Glutamatergic neuron (in vitro differentiated cells): ENCODE measurements at regions not wholly inside any gene's neighbourhood (a gene's known extent, or its start where the extent isn't known, plus 50 kb on each side); places are given as distances from the start of the nearest gene placed in this dataset.

Experiments used
- DNase-seq: peaks from one replicate; pipeline ENCODE4 v3.0.0; 2022
- H3K27ac Mint-ChIP-seq: one replicate; pipeline ENCODE4 v1.8.0; 2020; ENCODE audit warnings: mild to moderate bottlenecking, mixed read lengths, inconsistent platforms; ENCODE audit not compliant: unreplicated experiment
- H3K27me3 Mint-ChIP-seq: one replicate; pipeline ENCODE4 v1.8.0; 2020; ENCODE audit warnings: mild to moderate bottlenecking, moderate library complexity, mixed read lengths, inconsistent platforms; ENCODE audit not compliant: unreplicated experiment
- H3K36me3 Mint-ChIP-seq: one replicate; pipeline ENCODE4 v1.8.0; 2020; ENCODE audit warnings: mild to moderate bottlenecking, mixed read lengths, inconsistent platforms; ENCODE audit not compliant: unreplicated experiment
- H3K4me1 Mint-ChIP-seq: one replicate; pipeline ENCODE4 v1.8.0; 2020; ENCODE audit warnings: mild to moderate bottlenecking, low read depth, mixed read lengths, inconsistent platforms; ENCODE audit not compliant: unreplicated experiment
- H3K4me3 Mint-ChIP-seq: one replicate; pipeline ENCODE4 v1.8.0; 2020; ENCODE audit warnings: mild to moderate bottlenecking, mixed read lengths, inconsistent platforms; ENCODE audit not compliant: unreplicated experiment
- H3K9me3 Mint-ChIP-seq: one replicate; pipeline ENCODE4 v1.8.0; 2020; ENCODE audit warnings: mild to moderate bottlenecking, moderate library complexity, mixed read lengths, inconsistent platforms; ENCODE audit not compliant: unreplicated experiment
- TF ChIP-seq, protein P1 (sequence below): fragments of 200-600 bp; sonication (generic); IDR thresholded peaks from one replicate; pipeline ENCODE4 v1.5.0; 2021; ENCODE audit not compliant: partially characterized antibody, unreplicated experiment

- Mint-ChIP-seq H3K27me3 (no peaks in the 10 kb centered on the region), H3K4me1 (peaks cover 18% of the 10 kb centered on the region), H3K4me3 (no peak overlapping the region), H3K36me3 (no peaks in the 10 kb centered on the region), H3K9me3 (no peaks in the 10 kb centered on the region), H3K27ac (no peak overlapping the region)
- TF ChIP-seq, protein P1, sequence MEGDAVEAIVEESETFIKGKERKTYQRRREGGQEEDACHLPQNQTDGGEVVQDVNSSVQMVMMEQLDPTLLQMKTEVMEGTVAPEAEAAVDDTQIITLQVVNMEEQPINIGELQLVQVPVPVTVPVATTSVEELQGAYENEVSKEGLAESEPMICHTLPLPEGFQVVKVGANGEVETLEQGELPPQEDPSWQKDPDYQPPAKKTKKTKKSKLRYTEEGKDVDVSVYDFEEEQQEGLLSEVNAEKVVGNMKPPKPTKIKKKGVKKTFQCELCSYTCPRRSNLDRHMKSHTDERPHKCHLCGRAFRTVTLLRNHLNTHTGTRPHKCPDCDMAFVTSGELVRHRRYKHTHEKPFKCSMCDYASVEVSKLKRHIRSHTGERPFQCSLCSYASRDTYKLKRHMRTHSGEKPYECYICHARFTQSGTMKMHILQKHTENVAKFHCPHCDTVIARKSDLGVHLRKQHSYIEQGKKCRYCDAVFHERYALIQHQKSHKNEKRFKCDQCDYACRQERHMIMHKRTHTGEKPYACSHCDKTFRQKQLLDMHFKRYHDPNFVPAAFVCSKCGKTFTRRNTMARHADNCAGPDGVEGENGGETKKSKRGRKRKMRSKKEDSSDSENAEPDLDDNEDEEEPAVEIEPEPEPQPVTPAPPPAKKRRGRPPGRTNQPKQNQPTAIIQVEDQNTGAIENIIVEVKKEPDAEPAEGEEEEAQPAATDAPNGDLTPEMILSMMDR = no peak
- DNase-seq = no peak
Measured at GRCh38 chr13:107807306-107808073, 407.8 kb downstream of the LIG4 start.

- peaks cover 22% of the 10 kb centered on the region for H3K4me1 Mint-ChIP-seq
- no peak overlapping the region for H3K4me3 Mint-ChIP-seq
- no peak for DNase-seq
- TF ChIP-seq, protein P1 = no peak
- no peak overlapping the region for H3K27ac Mint-ChIP-seq
- H3K9me3 Mint-ChIP-seq = no peaks in the 10 kb centered on the region
- H3K36me3 Mint-ChIP-seq = no peaks in the 10 kb centered on the region
- H3K27me3 Mint-ChIP-seq = peaks cover 1% of the 10 kb centered on the region
Measured at GRCh38 chr13:107806726-107807125, 408.6 kb downstream of the LIG4 start.

- no peak overlapping the region for H3K4me3 Mint-ChIP-seq
- H3K4me1 Mint-ChIP-seq = peaks cover 33% of the 10 kb centered on the region
- peaks cover 2% of the 10 kb centered on the region for H3K27me3 Mint-ChIP-seq
- no peaks in the 10 kb centered on the region for H3K36me3 Mint-ChIP-seq
- TF ChIP-seq, protein P1 = no peak
- no peak overlapping the region for H3K27ac Mint-ChIP-seq
- no peak for DNase-seq
- H3K9me3 Mint-ChIP-seq = no peaks in the 10 kb centered on the region
Measured at GRCh38 chr13:107803822-107804495, 411.4 kb downstream of the LIG4 start.

DNA sequence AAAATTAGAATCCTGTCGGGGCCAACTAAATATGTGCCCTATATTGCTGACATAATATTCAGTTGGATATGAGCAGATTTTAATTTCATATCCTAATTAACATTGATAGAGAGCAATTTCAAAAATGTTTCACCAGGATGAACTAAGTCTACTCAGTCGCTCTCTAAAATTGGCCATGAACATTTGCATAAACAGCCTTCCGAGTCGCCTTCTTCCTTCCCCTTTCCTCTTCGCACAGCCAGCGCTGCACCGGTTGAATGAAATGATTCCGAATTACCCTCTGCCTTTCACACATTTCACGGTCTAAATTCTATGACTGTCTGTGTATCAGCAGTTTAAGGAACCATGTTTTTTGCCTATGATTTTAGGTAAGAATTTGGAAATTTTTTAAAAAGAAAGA, 413.7 kb downstream of the LIG4 start:
- TF ChIP-seq, protein P1 = no peak
- Mint-ChIP-seq H3K9me3 (no peaks in the 10 kb centered on the region), H3K4me3 (peak overlapping the region; percentile 75), H3K36me3 (no peaks in the 10 kb centered on the region), H3K27ac (peak overlapping the region; percentile 85), H3K27me3 (peaks cover 2% of the 10 kb centered on the region), H3K4me1 (peaks cover 33% of the 10 kb centered on the region)
- no peak for DNase-seq

- Mint-ChIP-seq H3K9me3 (no peaks in the 10 kb centered on the region), H3K27ac (no peak overlapping the region), H3K4me3 (no peak overlapping the region), H3K36me3 (no peaks in the 10 kb centered on the region), H3K4me1 (peaks cover 25% of the 10 kb centered on the region), H3K27me3 (peaks cover 2% of the 10 kb centered on the region)
- DNase-seq = no peak
- TF ChIP-seq, protein P1 = no peak
Measured at GRCh38 chr13:107799001-107799400, 416.3 kb downstream of the LIG4 start.
